Heart left ventricle (tissue), 16 donors: ENCODE measurements at regions not wholly inside any gene's neighbourhood (a gene's known extent, or its start where the extent isn't known, plus 50 kb on each side); places are given as distances from the start of the nearest gene placed in this dataset.

Experiments used
- ATAC-seq, 4 donors: fragments of 200-7000 bp; cut with Tn5 transposase; one replicate each; pipeline ENCODE4 v1.9.1; 2020 to 2022; ENCODE audit warnings: moderate library complexity in 4 of 4, mild to moderate bottlenecking in 3 of 4, moderate number of reproducible peaks in 1 of 4
- DNase-seq, 5 donors: peaks; one replicate each; pipeline ENCODE4 v3.0.0-alpha.2; 2020
- H3K27ac ChIP-seq, 12 donors: fragments of 200-600 bp; sonication (generic) in 4 of 12; one replicate each; pipeline versions ENCODE4 v1.5.0 to v1.8.0; 2016 to 2022; ENCODE audit warnings: mild to moderate bottlenecking in 2 of 12
- H3K27me3 ChIP-seq, 9 donors: fragments of 200-600 bp; sonication (generic) in 2 of 9; one replicate each; pipeline versions ENCODE4 v1.5.1 to v1.8.0; 2016 to 2022; ENCODE audit warnings: mild to moderate bottlenecking in 3 of 9
- H3K36me3 ChIP-seq, 9 donors: fragments of 200-600 bp; sonication (generic) in 2 of 9; one replicate each; pipeline versions ENCODE4 v1.5.0 to v1.8.0; 2018 to 2022; ENCODE audit warnings: mild to moderate bottlenecking in 2 of 9
- H3K4me1 ChIP-seq, 12 donors: fragments of 200-600 bp; sonication (generic) in 4 of 12; one replicate each; pipeline versions ENCODE4 v1.5.0 to v1.8.0; 2016 to 2022; ENCODE audit warnings: mild to moderate bottlenecking in 3 of 12
- H3K4me3 ChIP-seq, 12 donors: fragments of 200-600 bp; sonication (generic) in 4 of 12; one replicate each; pipeline versions ENCODE4 v1.5.0 to v1.8.0; 2017 to 2022; ENCODE audit warnings: mild to moderate bottlenecking in 9 of 12, moderate library complexity in 4 of 12
- H3K9me3 ChIP-seq, 12 donors: fragments of 200-600 bp; sonication (generic) in 4 of 12; one replicate each; pipeline versions ENCODE4 v1.5.0 to v1.8.0; 2016 to 2022; ENCODE audit warnings: mild to moderate bottlenecking in 1 of 12
- POLR2A ChIP-seq, 2 donors: fragments of 450-650 bp; IDR thresholded peaks; one replicate each; pipeline ENCODE4 v1.6.1; 2017; ENCODE audit warnings: antibody characterized with exemption in 2 of 2, mild to moderate bottlenecking in 2 of 2, moderate library complexity in 2 of 2
- WGBS, 4 donors: extraction: QIAGEN DNeasy Blood & Tissue Kit in 2 of 4; methylation state at CpG; one replicate each; pipeline versions ENCODE4 v1.1.5 to v1.1.7; 2013 to 2018; 5-methylcytosine and 5-hydroxymethylcytosine counted together
- intact Hi-C, 10 donors: fragments of 100-400 bp; cut with DNase I; formaldehyde crosslinking; loops; one replicate each; pipeline versions ENCODE4 v1.11.1 to v1.14.2; 2022
- TF ChIP-seq, protein P1 (sequence below), 12 donors: fragments of 200-600 bp; sonication (generic) in 4 of 12; IDR thresholded peaks; one replicate each; pipeline versions ENCODE4 v1.5.0 to v1.8.0; 2018 to 2022; ENCODE audit warnings: antibody characterized with exemption in 12 of 12, mild to moderate bottlenecking in 5 of 12
- donor health status: ischemic (EF 13 %, LVEDD 7.1; RV severe dilation, severe dysfunction).
- donor health status: healthy with polysubstance abuse.
- donor health status: DM: no; HTN: yes; CAD: no.
- donor health status: DM: no; HTN: no; CAD: no.
- donor health status: ischemic (EF 25% LVEDD 6.9; RV normal size, moderate dysfunction).
- donor health status: ischemic (EF 25% LVEDD 5.7; RV mildly dilated, moderate dysfunction).
- donor health status: healthy.
- donor health status: DM: yes; HTN: yes; CAD: no.
- donor health status: ischemic (EF 35%, LVEDD 5.7; RV mildly dilated, moderate dysfunction).
- donor health status: nonischemic (EF 11% LVEDD 7.7; RV severe dilation, severe dysfunction).
- donor health status: DM: yes; HTN: yes; CAD: no.
- donor health status: PGD.
- donor health status: ischemic (EF 29% LVEDD 5.4; RV normal size, mild dysfunction).
- donor health status: nonischemic (EF 23%, LVEDD 6.1; RV moderate dilation, normal function).

DNA sequence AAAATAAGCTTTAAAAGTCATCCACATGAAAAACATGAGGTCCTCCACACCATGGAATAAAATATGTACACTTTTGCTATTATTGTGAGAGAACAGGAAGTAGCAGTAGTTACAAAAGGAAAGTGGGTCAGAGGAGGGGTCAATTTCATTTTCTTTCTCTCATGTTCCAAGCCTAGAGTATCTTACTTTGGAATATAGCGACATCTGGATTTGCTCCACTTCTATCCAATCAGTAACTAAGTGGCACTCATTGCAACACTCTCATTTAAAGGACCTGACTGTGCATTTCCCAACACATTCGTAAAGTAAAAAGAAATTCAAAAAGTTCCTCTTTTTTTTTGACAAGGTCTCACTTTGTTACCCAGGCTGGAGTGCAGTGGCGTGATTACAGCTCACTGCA lies 637.3 kb downstream of the TUSC7 start:
- no peaks in the 10 kb centered on the region for H3K36me3 ChIP-seq
- TF ChIP-seq POLR2A (IDR thresholded peaks at IDR 0.05) = no peak
- TF ChIP-seq, protein P1, sequence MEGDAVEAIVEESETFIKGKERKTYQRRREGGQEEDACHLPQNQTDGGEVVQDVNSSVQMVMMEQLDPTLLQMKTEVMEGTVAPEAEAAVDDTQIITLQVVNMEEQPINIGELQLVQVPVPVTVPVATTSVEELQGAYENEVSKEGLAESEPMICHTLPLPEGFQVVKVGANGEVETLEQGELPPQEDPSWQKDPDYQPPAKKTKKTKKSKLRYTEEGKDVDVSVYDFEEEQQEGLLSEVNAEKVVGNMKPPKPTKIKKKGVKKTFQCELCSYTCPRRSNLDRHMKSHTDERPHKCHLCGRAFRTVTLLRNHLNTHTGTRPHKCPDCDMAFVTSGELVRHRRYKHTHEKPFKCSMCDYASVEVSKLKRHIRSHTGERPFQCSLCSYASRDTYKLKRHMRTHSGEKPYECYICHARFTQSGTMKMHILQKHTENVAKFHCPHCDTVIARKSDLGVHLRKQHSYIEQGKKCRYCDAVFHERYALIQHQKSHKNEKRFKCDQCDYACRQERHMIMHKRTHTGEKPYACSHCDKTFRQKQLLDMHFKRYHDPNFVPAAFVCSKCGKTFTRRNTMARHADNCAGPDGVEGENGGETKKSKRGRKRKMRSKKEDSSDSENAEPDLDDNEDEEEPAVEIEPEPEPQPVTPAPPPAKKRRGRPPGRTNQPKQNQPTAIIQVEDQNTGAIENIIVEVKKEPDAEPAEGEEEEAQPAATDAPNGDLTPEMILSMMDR (IDR thresholded peaks at IDR 0.05) = no peak
- no peak for DNase-seq
- 58 to 80% (median 70%) methylated on average over 3 of the region's 3 CpGs for WGBS, 4 donors
- H3K27me3 ChIP-seq = no peaks in the 10 kb centered on the region
- H3K4me1 ChIP-seq = no peaks in the 10 kb centered on the region
- no peak overlapping the region for H3K4me3 ChIP-seq
- intact Hi-C loops = no loop called here
- no peak for ATAC-seq
- no peaks in the 10 kb centered on the region for H3K9me3 ChIP-seq
- no peak overlapping the region for H3K27ac ChIP-seq

DNA sequence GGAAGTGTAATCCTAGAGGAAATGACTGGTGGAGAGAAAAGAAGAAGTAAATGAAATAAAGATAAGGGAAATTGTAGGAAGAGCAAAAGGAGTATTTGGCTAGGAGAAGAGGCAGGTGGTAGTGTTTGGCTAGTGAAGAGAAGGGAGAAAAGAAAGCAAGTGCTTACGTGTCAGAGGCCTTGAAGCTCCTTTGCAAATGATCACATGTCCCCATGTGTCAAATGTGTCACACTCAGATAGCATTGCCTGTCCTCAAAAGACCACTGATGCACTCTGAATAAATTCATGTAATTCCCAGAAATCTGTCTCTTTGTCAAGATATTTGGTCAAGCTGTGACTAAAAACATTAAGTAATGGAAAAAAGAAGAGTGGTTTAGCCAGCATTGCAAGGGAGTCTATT lies 639.3 kb downstream of the TUSC7 start:
- H3K27me3 ChIP-seq = no peaks in the 10 kb centered on the region
- 65 to 76% (median 72%) methylated on average over 1 of the region's 1 CpG for WGBS, 4 donors

DNA sequence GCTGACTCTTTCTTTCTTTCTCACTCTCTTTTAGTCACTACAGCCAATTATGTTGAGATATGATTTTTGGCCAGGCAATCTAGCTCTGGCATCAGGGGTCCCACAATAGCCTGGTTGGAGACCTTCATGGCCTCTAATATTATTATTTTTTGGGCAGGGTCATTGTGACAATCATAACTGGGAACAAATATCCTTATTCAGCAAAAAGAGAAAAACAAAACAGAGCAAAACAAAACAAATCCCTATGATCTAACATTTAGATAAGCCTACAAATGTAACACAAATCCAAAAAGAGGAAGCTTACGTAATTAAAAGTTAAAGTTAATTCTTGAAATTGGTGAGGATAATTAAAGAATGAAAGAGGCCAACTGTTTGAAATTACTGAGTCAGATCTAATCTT lies 640.0 kb downstream of the TUSC7 start:
- Histone ChIP-seq H3K36me3 (no peaks in the 10 kb centered on the region), H3K27me3 (no peaks in the 10 kb centered on the region), H3K4me3 (no peak overlapping the region), H3K27ac (no peak overlapping the region), H3K9me3 (no peaks in the 10 kb centered on the region), H3K4me1 (no peaks in the 10 kb centered on the region)
- TF ChIP-seq, protein P1 (IDR thresholded peaks at IDR 0.05) = no peak
- no peak for TF ChIP-seq POLR2A (IDR thresholded peaks at IDR 0.05)
- intact Hi-C loops = no loop called here
- ATAC-seq = no peak
- no peak for DNase-seq
- WGBS, 4 donors = 93 to 96% (median 95%) methylated on average over 1 of the region's 1 CpG

More for the DNA sequence above, 639.3 kb downstream of the TUSC7 start:
- no peak for DNase-seq
- Histone ChIP-seq H3K27ac (no peak overlapping the region), H3K9me3 (no peaks in the 10 kb centered on the region), H3K4me3 (no peak overlapping the region), H3K4me1 (no peaks in the 10 kb centered on the region), H3K36me3 (no peaks in the 10 kb centered on the region)
- TF ChIP-seq POLR2A (IDR thresholded peaks at IDR 0.05) = no peak
- TF ChIP-seq, protein P1 (IDR thresholded peaks at IDR 0.05) = no peak
- ATAC-seq = no peak
- intact Hi-C loops = no loop called here

DNA sequence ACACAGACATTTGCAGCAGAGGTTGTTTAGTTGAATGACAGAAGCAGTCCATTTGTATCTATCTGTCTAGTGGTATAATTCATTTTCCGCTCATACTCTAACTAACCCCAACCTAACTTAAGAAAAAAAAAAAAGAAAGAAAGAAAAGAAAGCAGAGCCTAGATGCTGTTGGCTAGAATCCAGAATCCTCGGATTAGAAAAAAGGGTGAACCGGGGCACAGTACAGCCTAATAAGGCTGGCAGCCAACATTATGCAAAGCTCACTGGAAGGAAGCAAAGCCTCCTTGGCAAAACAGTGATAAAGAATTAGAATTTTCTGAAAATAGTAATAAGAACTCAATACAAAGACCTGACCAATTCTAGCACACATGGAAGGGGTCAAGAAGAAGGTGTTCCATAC lies 640.8 kb downstream of the TUSC7 start:
- H3K27me3 ChIP-seq = no peaks in the 10 kb centered on the region
- no peak overlapping the region for H3K27ac ChIP-seq
- H3K4me3 ChIP-seq = no peak overlapping the region
- H3K36me3 ChIP-seq = no peaks in the 10 kb centered on the region
- H3K9me3 ChIP-seq = no peaks in the 10 kb centered on the region
- WGBS, 4 donors = 42 to 60% (median 49%) methylated on average over 3 of the region's 3 CpGs
- TF ChIP-seq, protein P1 (IDR thresholded peaks at IDR 0.05) = no peak
- TF ChIP-seq POLR2A (IDR thresholded peaks at IDR 0.05) = no peak
- ATAC-seq = no peak
- no peak for DNase-seq
- no peaks in the 10 kb centered on the region for H3K4me1 ChIP-seq
- intact Hi-C loops = no loop called here
